T-cell (primary cell): ENCODE measurements at regions not wholly inside any gene's neighbourhood (a gene's known extent, or its start where the extent isn't known, plus 50 kb on each side); places are given as distances from the start of the nearest gene placed in this dataset.

Experiments
- ATAC-seq, 4 experiments: fragments of 200-7000 bp in 3 of 4; fragments of 150-1000 bp in 1 of 4; cut with Tn5 transposase; replicated peaks in 1 of 4; 1 replicate in 3 of 4; 2 replicates in 1 of 4; pipeline ENCODE4 v1.10.0; 2021; ENCODE audit warnings: moderate library complexity in 3 of 4, mild to moderate bottlenecking in 2 of 4, moderate number of reproducible peaks in 1 of 4
- CTCF ChIA-PET, 2 donors: fragments of 300-600 bp; sonication (Branson Sonifier 250); formaldehyde crosslinking; loops; one replicate each; lab custom pipeline; 2022; ENCODE audit warnings: antibody characterized with exemption in 2 of 2; lab: Charles Lee
- POLR2A ChIA-PET, 2 donors: fragments of 300-600 bp; sonication (Branson Sonifier 250); formaldehyde crosslinking; loops; one replicate each; lab custom pipeline; 2022; ENCODE audit warnings: antibody characterized with exemption in 2 of 2; lab: Charles Lee
- DNase-seq, 35 experiments: peaks; one replicate each; pipeline versions ENCODE4 v3.0.0 to v3.0.0-alpha.2; 2013 to 2023
- H3K27ac ChIP-seq: one replicate; pipeline ENCODE4 v1.5.1; 2013; ENCODE audit warnings: low read length
- H3K27me3 ChIP-seq, 2 experiments: replicated peaks in 1 of 2; 1 replicate in 1 of 2; 2 replicates in 1 of 2; pipeline versions ENCODE4 v1.6.1 to v1.7.0; 2013; ENCODE audit warnings: low read length in 1 of 2, mixed read lengths in 1 of 2; ENCODE audit not compliant: control insufficient read depth in 2 of 2, insufficient read depth in 2 of 2; ENCODE audit errors: extremely low read depth in 1 of 2
- H3K36me3 ChIP-seq, 2 donors: 1 replicate in 1 of 2; 2 replicates in 1 of 2; pipeline versions ENCODE4 v1.6.1 to v1.7.0; 2013; ENCODE audit warnings: low read length in 1 of 2; ENCODE audit not compliant: control insufficient read depth in 2 of 2, insufficient read depth in 1 of 2; ENCODE audit errors: extremely low read depth in 1 of 2
- H3K4me1 ChIP-seq, 2 experiments: 1 replicate in 1 of 2; 2 replicates in 1 of 2; pipeline versions ENCODE4 v1.6.1 to v1.7.0; 2013; ENCODE audit warnings: low read length in 2 of 2, mixed read lengths in 1 of 2; ENCODE audit not compliant: insufficient read depth in 2 of 2, control insufficient read depth in 1 of 2; ENCODE audit errors: extremely low read depth in 1 of 2
- H3K4me3 ChIP-seq, 2 donors: 1 replicate in 1 of 2; 2 replicates in 1 of 2; pipeline versions ENCODE4 v1.5.1 to v1.7.0; 2013; ENCODE audit warnings: mild to moderate bottlenecking in 2 of 2, low read length in 1 of 2, moderate library complexity in 1 of 2; ENCODE audit not compliant: control insufficient read depth in 1 of 2; ENCODE audit errors: extremely low read depth in 1 of 2
- H3K9me3 ChIP-seq: 2 replicates; pipeline ENCODE4 v1.7.0; 2013
- H3K27ac Mint-ChIP-seq, 2 donors: one replicate each; pipeline ENCODE4 v1.8.0; 2020 to 2021; ENCODE audit warnings: mild to moderate bottlenecking in 2 of 2, mixed read lengths in 2 of 2
- H3K27me3 Mint-ChIP-seq, 2 donors: one replicate each; pipeline ENCODE4 v1.8.0; 2021 to 2022; ENCODE audit warnings: mixed read lengths in 2 of 2
- H3K36me3 Mint-ChIP-seq: one replicate; pipeline ENCODE4 v1.8.0; 2021; ENCODE audit warnings: mixed read lengths
- H3K4me1 Mint-ChIP-seq, 3 donors: one replicate each; pipeline ENCODE4 v1.8.0; 2020 to 2022; ENCODE audit warnings: mixed read lengths in 3 of 3, mild to moderate bottlenecking in 1 of 3
- H3K4me3 Mint-ChIP-seq, 3 donors: one replicate each; pipeline ENCODE4 v1.8.0; 2020 to 2022; ENCODE audit warnings: mild to moderate bottlenecking in 3 of 3, mixed read lengths in 3 of 3, moderate library complexity in 3 of 3
- H3K9me3 Mint-ChIP-seq, 3 donors: one replicate each; pipeline ENCODE4 v1.8.0; 2020 to 2022; ENCODE audit warnings: mixed read lengths in 3 of 3
- WGBS: methylation state at CpG from one replicate; pipeline ENCODE4 v1.1.5; 2013; ENCODE audit warnings: missing lambda C conversion rate; ENCODE audit not compliant: insufficient coverage; 5-methylcytosine and 5-hydroxymethylcytosine counted together

- Mint-ChIP-seq H3K4me1 (peaks cover 0 to 4% (median 0%) of the 10 kb centered on the region in 3 donors), H3K4me3 (no peak overlapping the region), H3K9me3 (no peaks in the 10 kb centered on the region), H3K36me3 (no peaks in the 10 kb centered on the region), H3K27me3 (peaks cover 0 to 20% of the 10 kb centered on the region in 2 donors), H3K27ac (no peak overlapping the region)
- ATAC-seq (no peak), DNase-seq (no peak)
- ChIA-PET CTCF (no interaction called here), POLR2A (no interaction called here)
- Histone ChIP-seq H3K4me1 (no peaks in the 10 kb centered on the region), H3K4me3 (no peak overlapping the region), H3K9me3 (no peaks in the 10 kb centered on the region), H3K27ac (no peak overlapping the region), H3K27me3 (no peaks in the 10 kb centered on the region), H3K36me3 (no peaks in the 10 kb centered on the region)
Measured at GRCh38 chrX:148228521-148228920, 247.4 kb downstream of the FMR1NB start.

GRCh38 chrX:148229801-148230303, 248.7 kb downstream of the FMR1NB start:
- peaks cover 0 to 4% (median 0%) of the 10 kb centered on the region in 3 donors for H3K4me1 Mint-ChIP-seq
- Histone ChIP-seq H3K27ac (no peak overlapping the region), H3K27me3 (no peaks in the 10 kb centered on the region), H3K4me1 (no peaks in the 10 kb centered on the region), H3K9me3 (no peaks in the 10 kb centered on the region), H3K4me3 (no peak overlapping the region), H3K36me3 (no peaks in the 10 kb centered on the region)
- WGBS: no CpG with 5 or more reads among the region's 1 CpG
- POLR2A ChIA-PET: no interaction called here
- H3K9me3 Mint-ChIP-seq: no peaks in the 10 kb centered on the region
- DNase-seq (no peak), ATAC-seq (no peak)
- H3K27ac Mint-ChIP-seq: no peak overlapping the region
- peaks cover 0 to 18% of the 10 kb centered on the region in 2 donors for H3K27me3 Mint-ChIP-seq
- CTCF ChIA-PET: no interaction called here
- no peak overlapping the region for H3K4me3 Mint-ChIP-seq
- H3K36me3 Mint-ChIP-seq: no peaks in the 10 kb centered on the region

- peak in 2 of 4 experiments; percentile 16 to 38 for ATAC-seq
- Histone ChIP-seq H3K36me3 (no peaks in the 10 kb centered on the region), H3K27ac (no peak overlapping the region), H3K9me3 (no peaks in the 10 kb centered on the region), H3K27me3 (peaks cover 0 to 3% of the 10 kb centered on the region in 2 experiments), H3K4me1 (peaks cover 3 to 11% of the 10 kb centered on the region in 2 experiments), H3K4me3 (no peak overlapping the region)
- Mint-ChIP-seq H3K27ac (no peak overlapping the region), H3K9me3 (peaks cover 7 to 10% (median 8%) of the 10 kb centered on the region in 3 donors), H3K4me1 (peaks cover 6 to 12% (median 10%) of the 10 kb centered on the region in 3 donors), H3K36me3 (peaks cover 5% of the 10 kb centered on the region), H3K4me3 (no peak overlapping the region), H3K27me3 (peaks cover 0 to 3% of the 10 kb centered on the region in 2 donors)
- peak in 3 of 35 experiments; percentile 0 to 5 (median 4) for DNase-seq
- ChIA-PET CTCF (interaction anchor here in 1 of 2 donors (1.3 kb wide), 1 partner anchor 9 kb away, joined by 4 read pairs; no protein-coding TSS in a partner anchor), POLR2A (no interaction called here)
- no CpG with 5 or more reads among the region's 4 CpGs for WGBS
Measured at GRCh38 chrX:148259990-148260389, 240.4 kb upstream of the AFF2 start.

GRCh38 chrX:148265829-148266228, 234.6 kb upstream of the AFF2 start:
- peaks cover 12 to 17% (median 16%) of the 10 kb centered on the region in 3 donors for H3K4me1 Mint-ChIP-seq
- H3K36me3 Mint-ChIP-seq: peaks cover 5% of the 10 kb centered on the region
- H3K9me3 Mint-ChIP-seq: peaks cover 5 to 7% (median 7%) of the 10 kb centered on the region in 3 donors
- ChIA-PET POLR2A (no interaction called here), CTCF (no interaction called here)
- H3K4me3 Mint-ChIP-seq: no peak overlapping the region
- peaks cover 0 to 9% of the 10 kb centered on the region in 2 donors for H3K27me3 Mint-ChIP-seq
- no peaks in the 10 kb centered on the region for H3K4me1 ChIP-seq
- ATAC-seq (no peak), DNase-seq (no peak)
- H3K9me3 ChIP-seq: no peaks in the 10 kb centered on the region
- H3K27ac Mint-ChIP-seq: no peak overlapping the region
- H3K4me3 ChIP-seq: no peak overlapping the region
- peaks cover 0 to 3% of the 10 kb centered on the region in 2 experiments for H3K27me3 ChIP-seq
- no peaks in the 10 kb centered on the region for H3K36me3 ChIP-seq
- H3K27ac ChIP-seq: no peak overlapping the region

- H3K27me3 ChIP-seq: no peaks in the 10 kb centered on the region
- H3K4me1 Mint-ChIP-seq: peaks cover 19 to 25% (median 21%) of the 10 kb centered on the region in 3 donors
- H3K9me3 Mint-ChIP-seq: peaks cover 0 to 2% (median 0%) of the 10 kb centered on the region in 3 donors
- DNase-seq (no peak), ATAC-seq (no peak)
- ChIA-PET POLR2A (no interaction called here), CTCF (interaction anchor here in 1 of 2 donors (1.5 kb wide), 1 partner anchor 9 kb away, joined by 4 read pairs; no protein-coding TSS in a partner anchor)
- H3K27me3 Mint-ChIP-seq: peaks cover 0 to 8% of the 10 kb centered on the region in 2 donors
- no peak overlapping the region for H3K27ac Mint-ChIP-seq
- no peaks in the 10 kb centered on the region for H3K9me3 ChIP-seq
- no CpG with 5 or more reads among the region's 1 CpG for WGBS
- H3K4me3 Mint-ChIP-seq: no peak overlapping the region
- no peaks in the 10 kb centered on the region for H3K4me1 ChIP-seq
- no peaks in the 10 kb centered on the region for H3K36me3 Mint-ChIP-seq
- no peak overlapping the region for H3K4me3 ChIP-seq
- no peak overlapping the region for H3K27ac ChIP-seq
- H3K36me3 ChIP-seq: no peaks in the 10 kb centered on the region
Measured at GRCh38 chrX:148268673-148269072, 231.7 kb upstream of the AFF2 start.

- no peak for DNase-seq
- H3K27ac Mint-ChIP-seq: no peak overlapping the region
- H3K27ac ChIP-seq: no peak overlapping the region
- ChIA-PET CTCF (interaction anchor here in 1 of 2 donors (1.5 kb wide), 1 partner anchor 10 kb away, joined by 4 read pairs; no protein-coding TSS in a partner anchor), POLR2A (no interaction called here)
- no peaks in the 10 kb centered on the region for H3K4me1 ChIP-seq
- H3K36me3 ChIP-seq: no peaks in the 10 kb centered on the region
- H3K9me3 ChIP-seq: no peaks in the 10 kb centered on the region
- H3K9me3 Mint-ChIP-seq: no peaks in the 10 kb centered on the region
- H3K4me1 Mint-ChIP-seq: peaks cover 19 to 25% (median 21%) of the 10 kb centered on the region in 3 donors
- peaks cover 0 to 7% of the 10 kb centered on the region in 2 donors for H3K27me3 Mint-ChIP-seq
- no peak overlapping the region for H3K4me3 ChIP-seq
- no peaks in the 10 kb centered on the region for H3K27me3 ChIP-seq
- no peaks in the 10 kb centered on the region for H3K36me3 Mint-ChIP-seq
- 100% methylated on average over 1 of the region's 3 CpGs for whole genome bisulfite sequencing
- H3K4me3 Mint-ChIP-seq: no peak overlapping the region
- ATAC-seq: no peak
Measured at GRCh38 chrX:148269513-148269912, 230.9 kb upstream of the AFF2 start.
